Activated naive CD8-positive, alpha-beta T cell treated with anti-CD3 and anti-CD28 coated beads, Interleukin-2, amount 50 U/mL, for 24 hours (primary cell): ENCODE measurements at regions not wholly inside any gene's neighbourhood (a gene's known extent, or its start where the extent isn't known, plus 50 kb on each side); places are given as distances from the start of the nearest gene placed in this dataset.
A peak's percentile ranks its signal among the peaks of the same experiment; 100 is the strongest.

Experiments used
- ATAC-seq: fragments of 150-1000 bp; cut with Tn5 transposase; one replicate; pipeline ENCODE4 v1.10.0; 2021
- DNase-seq: peaks from one replicate; pipeline ENCODE4 v3.0.0; 2021
- H3K27ac Mint-ChIP-seq: one replicate; pipeline ENCODE4 v1.8.0; 2021; ENCODE audit warnings: mild to moderate bottlenecking, mixed read lengths
- H3K27me3 Mint-ChIP-seq: one replicate; pipeline ENCODE4 v1.8.0; 2021; ENCODE audit warnings: mixed read lengths
- H3K36me3 Mint-ChIP-seq: one replicate; pipeline ENCODE4 v1.8.0; 2021; ENCODE audit warnings: low read depth, mixed read lengths
- H3K4me1 Mint-ChIP-seq: one replicate; pipeline ENCODE4 v1.8.0; 2021; ENCODE audit warnings: mixed read lengths
- H3K4me3 Mint-ChIP-seq: one replicate; pipeline ENCODE4 v1.8.0; 2021; ENCODE audit warnings: mild to moderate bottlenecking, moderate library complexity, mixed read lengths
- H3K9me3 Mint-ChIP-seq: one replicate; pipeline ENCODE4 v1.8.0; 2021; ENCODE audit warnings: mixed read lengths

DNA sequence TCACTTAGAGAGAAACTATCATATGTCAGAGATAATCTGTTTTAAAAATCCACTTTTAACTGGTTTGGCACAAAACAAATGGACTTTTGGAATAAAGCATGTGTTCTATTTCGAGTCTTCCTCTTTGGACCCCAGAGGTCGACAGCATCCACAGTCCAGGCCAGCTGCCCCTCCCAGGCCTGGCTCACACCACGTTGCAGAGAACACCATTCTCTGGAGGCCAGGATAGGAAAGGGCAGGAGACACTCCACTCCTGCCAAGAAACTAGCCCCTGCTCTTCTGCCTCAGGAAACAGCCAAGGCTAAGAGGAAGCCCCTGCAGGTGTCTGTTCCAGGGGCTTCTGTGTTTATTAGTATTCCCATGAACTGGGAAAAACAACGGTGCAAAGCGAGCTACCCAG lies 456.6 kb upstream of the ID2 start:
- H3K36me3 Mint-ChIP-seq: peaks cover 3% of the 10 kb centered on the region
- no peak overlapping the region for H3K4me3 Mint-ChIP-seq
- H3K27ac Mint-ChIP-seq: no peak overlapping the region
- H3K4me1 Mint-ChIP-seq: peaks cover 11% of the 10 kb centered on the region
- ATAC-seq (no peak), DNase-seq (no peak)
- no peaks in the 10 kb centered on the region for H3K9me3 Mint-ChIP-seq
- H3K27me3 Mint-ChIP-seq: no peaks in the 10 kb centered on the region

DNA sequence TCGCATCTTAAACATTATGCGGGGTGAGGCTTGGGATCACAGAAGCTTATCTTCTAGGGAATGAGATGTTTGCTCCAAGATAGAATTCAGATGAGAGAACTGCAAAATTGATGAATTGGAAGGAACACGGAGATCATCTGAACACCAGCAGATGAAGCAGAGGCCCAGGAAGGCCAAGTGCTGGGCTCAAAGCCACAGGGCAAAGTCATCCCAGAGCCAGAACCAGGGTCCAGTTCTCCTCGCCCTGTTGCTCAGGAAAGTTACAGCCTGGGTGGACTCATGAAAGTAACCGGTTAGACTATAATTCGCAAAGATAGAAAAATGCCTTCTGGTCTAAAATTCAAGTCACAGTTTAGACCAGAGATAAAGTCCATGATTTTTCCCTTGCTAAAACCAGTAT lies 456.1 kb upstream of the ID2 start:
- Mint-ChIP-seq H3K9me3 (peaks cover under 1% of the 10 kb centered on the region), H3K4me1 (peaks cover 11% of the 10 kb centered on the region), H3K4me3 (no peak overlapping the region), H3K27ac (no peak overlapping the region), H3K36me3 (peaks cover 3% of the 10 kb centered on the region), H3K27me3 (no peaks in the 10 kb centered on the region)
- DNase-seq (no peak), ATAC-seq (no peak)

DNA sequence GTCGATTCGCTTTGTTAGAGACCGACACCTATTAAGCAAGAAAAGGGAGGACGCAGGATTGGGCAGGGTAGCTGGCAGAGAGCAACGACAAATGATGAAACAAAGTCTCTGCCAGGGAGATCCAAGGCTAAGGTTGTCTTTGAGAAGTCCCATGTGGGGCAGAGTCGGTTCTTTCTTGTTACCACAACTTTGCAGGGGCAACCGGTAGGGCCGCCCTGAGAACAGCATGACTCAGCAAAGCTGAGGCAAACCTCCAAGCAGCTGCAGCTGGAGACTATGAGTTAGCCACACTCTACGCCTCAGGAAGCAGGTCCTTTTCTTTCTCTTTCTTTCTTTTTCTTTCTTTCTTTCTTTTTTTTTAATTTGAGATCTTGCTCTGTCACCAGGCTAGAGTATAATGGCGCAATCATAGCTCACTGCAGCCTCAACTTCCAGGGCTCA lies 452.3 kb upstream of the ID2 start:
- peak; percentile 94 for ATAC-seq
- H3K4me3 Mint-ChIP-seq: peak overlapping the region; percentile 33

DNA sequence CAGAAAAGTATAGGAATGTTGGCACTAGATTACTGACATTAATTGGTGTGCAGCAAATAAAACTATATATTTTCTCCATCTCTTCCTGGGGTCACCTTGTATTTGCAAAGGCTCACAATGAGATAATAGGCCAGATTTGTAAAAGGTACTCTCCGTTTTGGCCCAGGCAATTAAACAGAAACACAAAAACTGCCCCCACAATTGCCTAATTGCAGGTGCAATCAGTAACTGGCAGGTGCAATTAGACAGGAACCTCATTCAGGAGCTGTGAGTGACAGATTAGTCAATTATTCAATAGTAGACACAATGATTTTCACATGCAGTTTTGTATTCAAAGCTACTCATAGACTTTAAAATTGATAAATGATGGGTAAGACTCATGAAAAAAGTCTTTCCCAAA lies 451.4 kb upstream of the ID2 start:
- peaks cover 4% of the 10 kb centered on the region for H3K9me3 Mint-ChIP-seq
- peaks cover 1% of the 10 kb centered on the region for H3K27me3 Mint-ChIP-seq
- ATAC-seq: no peak
- peaks cover 3% of the 10 kb centered on the region for H3K36me3 Mint-ChIP-seq
- no peak for DNase-seq
- H3K4me1 Mint-ChIP-seq: peaks cover 24% of the 10 kb centered on the region
- no peak overlapping the region for H3K4me3 Mint-ChIP-seq
- no peak overlapping the region for H3K27ac Mint-ChIP-seq

More for the DNA sequence above, 452.3 kb upstream of the ID2 start:
- Mint-ChIP-seq H3K27me3 (no peaks in the 10 kb centered on the region), H3K9me3 (peaks cover 4% of the 10 kb centered on the region), H3K36me3 (peaks cover 3% of the 10 kb centered on the region), H3K4me1 (peaks cover 17% of the 10 kb centered on the region), H3K27ac (peak overlapping the region; percentile 36)
- peak; percentile 46 for DNase-seq

DNA sequence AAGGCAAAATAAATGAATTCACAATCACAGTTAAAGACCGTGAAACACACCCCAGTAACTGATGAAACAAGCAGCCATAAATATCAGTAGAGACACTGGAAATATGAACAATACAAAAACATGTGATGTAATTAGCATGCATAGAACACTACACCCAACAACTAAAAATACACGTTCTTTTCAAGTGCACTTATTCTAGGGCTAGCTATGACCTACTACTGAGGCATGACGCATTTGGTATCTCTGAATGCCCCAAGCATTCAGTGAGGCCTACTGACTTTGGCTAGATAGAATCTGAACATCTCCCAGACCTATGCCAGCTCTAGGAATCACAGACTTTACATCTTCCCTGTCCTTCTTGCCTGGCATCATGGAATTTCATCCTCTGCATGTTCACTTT lies 450.0 kb upstream of the ID2 start:
- peaks cover 3% of the 10 kb centered on the region for H3K36me3 Mint-ChIP-seq
- DNase-seq (no peak), ATAC-seq (no peak)
- H3K9me3 Mint-ChIP-seq: peaks cover 4% of the 10 kb centered on the region
- H3K4me1 Mint-ChIP-seq: peaks cover 24% of the 10 kb centered on the region
- no peak overlapping the region for H3K27ac Mint-ChIP-seq
- no peak overlapping the region for H3K4me3 Mint-ChIP-seq
- peaks cover 1% of the 10 kb centered on the region for H3K27me3 Mint-ChIP-seq

DNA sequence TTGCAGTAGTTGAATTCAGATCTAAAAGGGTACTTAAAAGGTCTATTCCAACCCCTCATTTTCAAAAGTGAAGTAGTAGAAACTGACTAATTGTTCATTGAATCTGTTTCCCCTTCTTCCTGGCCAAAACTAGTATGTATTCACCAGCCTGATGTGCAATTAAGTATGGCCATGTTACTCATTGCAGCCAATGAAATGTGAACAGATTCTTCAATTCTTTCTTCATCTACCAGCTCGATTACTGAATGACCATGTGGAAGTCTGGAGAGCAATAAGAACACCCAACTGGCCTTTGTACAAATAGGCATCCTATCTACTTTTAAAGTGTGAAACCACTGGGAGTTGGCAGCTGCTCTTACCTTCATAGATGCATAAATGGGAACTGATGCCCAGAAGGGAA lies 449.0 kb upstream of the ID2 start:
- H3K4me1 Mint-ChIP-seq: peaks cover 24% of the 10 kb centered on the region
- ATAC-seq (no peak), DNase-seq (no peak)
- peaks cover 4% of the 10 kb centered on the region for H3K9me3 Mint-ChIP-seq
- no peak overlapping the region for H3K4me3 Mint-ChIP-seq
- no peak overlapping the region for H3K27ac Mint-ChIP-seq
- H3K27me3 Mint-ChIP-seq: peaks cover 4% of the 10 kb centered on the region
- H3K36me3 Mint-ChIP-seq: peaks cover 3% of the 10 kb centered on the region

DNA sequence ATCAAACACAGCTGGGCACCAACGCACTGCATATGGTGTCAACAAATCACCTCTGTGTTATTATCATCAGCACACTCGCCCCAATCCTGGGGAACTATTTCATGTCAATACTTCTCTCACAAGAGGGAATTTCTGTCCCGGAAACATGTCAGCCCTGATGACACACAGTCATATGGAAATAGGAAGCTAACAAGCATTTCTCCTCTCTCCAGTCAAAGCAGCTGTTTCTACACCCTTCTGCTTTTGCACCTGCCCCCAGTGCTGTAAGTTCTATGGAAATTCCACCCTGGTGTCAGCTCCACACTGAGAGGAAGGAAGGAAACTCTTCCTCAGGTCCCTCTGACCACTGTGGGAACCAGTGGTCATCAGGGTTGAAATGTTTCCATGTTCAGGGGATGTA lies 447.6 kb upstream of the ID2 start:
- Mint-ChIP-seq H3K36me3 (peaks cover 3% of the 10 kb centered on the region), H3K27ac (no peak overlapping the region), H3K9me3 (peaks cover 4% of the 10 kb centered on the region), H3K4me3 (no peak overlapping the region), H3K4me1 (peaks cover 30% of the 10 kb centered on the region), H3K27me3 (peaks cover 6% of the 10 kb centered on the region)
- ATAC-seq (no peak), DNase-seq (no peak)

DNA sequence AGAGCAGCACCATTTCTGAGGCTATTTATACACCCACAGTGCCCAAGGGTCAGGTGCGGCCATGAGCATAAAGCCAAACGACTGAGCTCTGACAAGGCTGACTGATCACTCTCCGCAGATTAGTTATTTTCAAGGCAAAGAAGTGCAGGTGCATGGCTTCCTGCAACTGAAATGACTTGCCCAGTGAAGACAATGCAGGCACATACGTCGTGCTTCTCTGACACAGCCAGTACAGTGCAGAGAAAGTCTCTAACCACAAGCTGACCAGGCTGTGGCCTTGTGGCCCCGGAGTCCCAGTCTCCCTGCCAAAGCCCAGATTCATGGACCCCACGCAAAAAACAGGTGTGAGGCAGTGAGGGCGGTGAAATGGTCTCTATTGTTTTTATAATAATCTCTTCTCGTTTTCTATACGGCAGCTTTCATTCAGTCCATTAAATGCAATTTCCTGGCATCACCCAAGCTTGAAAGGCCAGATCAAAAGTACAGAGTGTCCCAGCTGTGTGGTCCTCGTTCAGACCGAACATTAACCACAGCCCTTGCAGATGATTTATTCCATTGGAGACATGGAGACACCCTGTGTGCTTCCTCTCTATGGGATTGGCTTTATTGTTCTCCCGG lies 447.0 kb upstream of the ID2 start:
- H3K4me3 Mint-ChIP-seq: no peak overlapping the region
- no peak for DNase-seq
- peaks cover 8% of the 10 kb centered on the region for H3K27me3 Mint-ChIP-seq
- peaks cover 4% of the 10 kb centered on the region for H3K9me3 Mint-ChIP-seq
- H3K4me1 Mint-ChIP-seq: peaks cover 30% of the 10 kb centered on the region
- H3K36me3 Mint-ChIP-seq: no peaks in the 10 kb centered on the region
- H3K27ac Mint-ChIP-seq: no peak overlapping the region
- ATAC-seq: no peak

DNA sequence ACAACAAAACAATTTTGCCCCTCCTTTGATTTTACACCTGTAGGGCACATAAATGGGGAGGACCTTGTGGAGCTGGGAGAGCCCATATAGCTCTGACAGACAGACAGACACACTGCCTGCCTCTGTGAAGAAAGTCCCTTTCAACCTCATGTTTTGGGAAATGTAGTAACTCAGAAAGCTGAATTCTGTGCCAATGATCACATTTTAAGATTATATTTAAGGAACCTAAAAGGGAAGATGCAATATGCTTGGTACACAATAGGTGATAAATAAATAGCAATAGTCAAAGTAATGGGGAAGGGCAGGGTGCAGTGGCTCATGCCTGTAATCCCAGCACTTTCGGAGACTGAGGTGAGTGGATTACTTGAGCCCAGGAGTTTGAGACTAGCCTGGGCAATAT lies 446.4 kb upstream of the ID2 start:
- H3K4me1 Mint-ChIP-seq: peaks cover 33% of the 10 kb centered on the region
- no peak for DNase-seq
- no peak overlapping the region for H3K4me3 Mint-ChIP-seq
- H3K27me3 Mint-ChIP-seq: peaks cover 8% of the 10 kb centered on the region
- peaks cover 4% of the 10 kb centered on the region for H3K9me3 Mint-ChIP-seq
- no peak for ATAC-seq
- no peak overlapping the region for H3K27ac Mint-ChIP-seq
- H3K36me3 Mint-ChIP-seq: no peaks in the 10 kb centered on the region

DNA sequence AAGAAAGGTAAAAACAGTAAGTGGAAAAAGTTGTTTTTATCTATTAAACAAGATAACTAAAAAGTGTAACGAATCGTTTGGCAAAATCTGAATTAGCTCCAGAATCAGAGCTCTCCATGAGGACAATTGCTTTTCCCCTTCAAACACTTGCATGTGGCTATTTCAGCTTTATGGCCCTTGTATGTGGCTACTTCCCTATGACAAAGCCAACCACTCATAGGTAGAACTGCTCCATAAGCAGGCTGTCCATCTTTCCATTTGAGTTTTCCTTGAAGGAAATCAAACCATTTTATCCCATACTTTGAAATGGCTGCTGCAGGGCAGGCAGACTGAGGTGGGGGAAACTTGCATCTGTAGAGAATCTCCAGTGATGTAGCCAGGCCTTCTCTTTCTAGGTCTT lies 445.5 kb upstream of the ID2 start:
- DNase-seq (no peak), ATAC-seq (no peak)
- H3K4me3 Mint-ChIP-seq: no peak overlapping the region
- no peaks in the 10 kb centered on the region for H3K36me3 Mint-ChIP-seq
- H3K9me3 Mint-ChIP-seq: no peaks in the 10 kb centered on the region
- peaks cover 37% of the 10 kb centered on the region for H3K4me1 Mint-ChIP-seq
- H3K27me3 Mint-ChIP-seq: peaks cover 8% of the 10 kb centered on the region
- no peak overlapping the region for H3K27ac Mint-ChIP-seq

DNA sequence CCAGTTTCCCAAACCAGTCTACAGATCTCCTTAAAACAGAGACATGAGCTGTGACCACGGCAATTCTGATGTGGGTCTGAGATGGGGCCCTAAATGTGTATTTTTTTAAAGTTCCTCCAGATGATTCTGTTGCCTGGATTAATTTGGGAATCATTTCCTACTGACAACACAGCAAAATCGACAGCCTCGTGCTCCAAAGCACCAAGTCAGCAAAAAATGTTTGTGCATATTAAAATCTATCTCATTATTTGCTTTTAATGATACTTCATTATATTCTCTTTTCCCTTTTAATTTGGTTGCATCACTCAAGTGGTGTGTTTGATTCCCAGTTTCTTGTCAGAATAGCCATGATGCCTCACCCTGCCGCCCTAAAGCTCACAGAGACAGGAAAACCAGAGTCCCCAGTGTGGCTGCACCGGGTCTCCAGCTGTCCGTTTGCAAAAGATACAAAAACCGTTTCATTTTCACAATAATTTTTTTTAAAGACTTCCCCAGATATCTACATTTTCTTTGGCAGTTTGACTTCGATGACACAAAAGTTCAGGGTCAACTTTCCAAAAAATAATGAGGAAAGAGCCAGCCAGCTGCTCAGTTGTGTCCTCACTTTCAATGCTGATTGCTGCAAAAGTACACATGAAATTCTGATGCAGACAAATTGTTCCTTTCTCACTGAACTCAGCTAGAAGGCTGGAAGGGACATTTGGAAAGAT lies 443.2 kb upstream of the ID2 start:
- no peak overlapping the region for H3K4me3 Mint-ChIP-seq
- no peak for DNase-seq
- H3K4me1 Mint-ChIP-seq: peaks cover 37% of the 10 kb centered on the region
- H3K36me3 Mint-ChIP-seq: no peaks in the 10 kb centered on the region
- H3K27ac Mint-ChIP-seq: no peak overlapping the region
- H3K27me3 Mint-ChIP-seq: peaks cover 8% of the 10 kb centered on the region
- peaks cover 7% of the 10 kb centered on the region for H3K9me3 Mint-ChIP-seq
- no peak for ATAC-seq

DNA sequence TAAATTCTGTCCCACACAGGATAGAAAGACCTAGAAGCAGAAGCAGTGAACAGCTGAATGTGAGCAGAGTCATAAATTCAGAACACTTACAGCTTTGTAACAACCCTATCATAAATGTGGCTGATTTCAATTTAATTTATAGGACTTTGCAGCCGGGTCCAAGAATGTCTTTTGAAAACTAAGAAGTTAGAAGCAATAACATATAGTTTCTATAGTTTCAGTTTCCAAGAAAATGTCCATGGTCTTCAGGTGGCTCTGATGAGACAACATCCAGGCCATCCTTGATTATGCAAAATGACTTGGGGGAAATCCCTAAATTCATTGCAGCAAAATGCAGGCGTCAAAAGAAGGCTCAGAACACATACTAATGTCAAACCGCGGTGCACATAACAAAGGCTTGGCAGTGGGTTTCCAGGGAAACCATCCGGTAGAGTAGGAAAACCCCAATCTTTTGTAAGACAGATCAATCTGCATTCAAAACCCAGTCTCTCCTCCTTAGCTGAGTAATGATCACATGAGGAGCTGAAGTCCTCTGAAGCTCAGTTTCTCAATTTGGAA lies 442.2 kb upstream of the ID2 start:
- peaks cover 13% of the 10 kb centered on the region for H3K9me3 Mint-ChIP-seq
- peak; percentile 28 for DNase-seq
- H3K36me3 Mint-ChIP-seq: no peaks in the 10 kb centered on the region
- H3K4me1 Mint-ChIP-seq: peaks cover 30% of the 10 kb centered on the region
- peak; percentile 93 for ATAC-seq
- peaks cover 8% of the 10 kb centered on the region for H3K27me3 Mint-ChIP-seq
- peak overlapping the region; percentile 20 for H3K27ac Mint-ChIP-seq
- H3K4me3 Mint-ChIP-seq: no peak overlapping the region

DNA sequence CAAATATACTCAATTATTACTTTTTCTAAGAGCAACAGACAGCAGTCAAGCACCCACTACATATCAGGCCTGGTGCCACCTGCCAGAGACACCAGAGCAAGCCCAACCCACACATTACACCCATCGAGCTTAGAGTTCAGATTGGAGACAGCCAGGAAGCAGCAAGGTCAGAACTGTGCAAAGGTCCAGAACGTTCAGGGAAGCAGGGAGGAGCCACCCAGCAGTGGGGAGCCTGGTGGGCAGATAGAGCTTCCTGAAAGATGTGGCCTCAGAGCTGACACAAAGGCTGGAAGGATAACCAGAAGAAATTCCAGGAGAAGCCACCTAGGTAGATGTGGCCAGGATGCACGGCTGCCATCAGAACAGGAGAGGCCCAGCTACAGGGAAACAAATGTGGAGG lies 440.5 kb upstream of the ID2 start:
- H3K9me3 Mint-ChIP-seq: peaks cover 18% of the 10 kb centered on the region
- H3K4me1 Mint-ChIP-seq: peaks cover 24% of the 10 kb centered on the region
- no peaks in the 10 kb centered on the region for H3K36me3 Mint-ChIP-seq
- no peak for DNase-seq
- H3K27me3 Mint-ChIP-seq: peaks cover 7% of the 10 kb centered on the region
- ATAC-seq: no peak
- H3K27ac Mint-ChIP-seq: peak overlapping the region; percentile 15
- H3K4me3 Mint-ChIP-seq: no peak overlapping the region

DNA sequence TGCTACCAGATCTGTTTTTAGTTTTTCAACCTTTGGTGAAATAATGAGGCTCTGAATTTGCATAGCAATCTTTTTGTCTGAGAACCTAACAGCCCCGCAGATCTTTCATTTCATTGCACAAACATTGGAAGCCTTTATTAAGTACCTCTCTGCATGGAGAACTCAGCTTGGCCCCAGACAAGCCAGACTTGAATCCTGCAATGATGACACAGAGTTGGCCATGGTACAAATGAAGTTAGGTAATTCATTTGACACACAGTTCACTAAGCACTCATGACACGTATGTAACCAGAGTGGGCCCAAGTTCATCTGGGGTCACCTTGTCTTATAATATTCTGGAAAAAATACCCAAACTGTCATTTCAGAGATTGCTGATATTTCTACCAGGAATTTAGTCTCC lies 439.1 kb upstream of the ID2 start:
- H3K27ac Mint-ChIP-seq: no peak overlapping the region
- H3K4me1 Mint-ChIP-seq: peaks cover 24% of the 10 kb centered on the region
- peaks cover 23% of the 10 kb centered on the region for H3K9me3 Mint-ChIP-seq
- DNase-seq (no peak), ATAC-seq (no peak)
- no peak overlapping the region for H3K4me3 Mint-ChIP-seq
- peaks cover 3% of the 10 kb centered on the region for H3K36me3 Mint-ChIP-seq
- peaks cover 4% of the 10 kb centered on the region for H3K27me3 Mint-ChIP-seq

DNA sequence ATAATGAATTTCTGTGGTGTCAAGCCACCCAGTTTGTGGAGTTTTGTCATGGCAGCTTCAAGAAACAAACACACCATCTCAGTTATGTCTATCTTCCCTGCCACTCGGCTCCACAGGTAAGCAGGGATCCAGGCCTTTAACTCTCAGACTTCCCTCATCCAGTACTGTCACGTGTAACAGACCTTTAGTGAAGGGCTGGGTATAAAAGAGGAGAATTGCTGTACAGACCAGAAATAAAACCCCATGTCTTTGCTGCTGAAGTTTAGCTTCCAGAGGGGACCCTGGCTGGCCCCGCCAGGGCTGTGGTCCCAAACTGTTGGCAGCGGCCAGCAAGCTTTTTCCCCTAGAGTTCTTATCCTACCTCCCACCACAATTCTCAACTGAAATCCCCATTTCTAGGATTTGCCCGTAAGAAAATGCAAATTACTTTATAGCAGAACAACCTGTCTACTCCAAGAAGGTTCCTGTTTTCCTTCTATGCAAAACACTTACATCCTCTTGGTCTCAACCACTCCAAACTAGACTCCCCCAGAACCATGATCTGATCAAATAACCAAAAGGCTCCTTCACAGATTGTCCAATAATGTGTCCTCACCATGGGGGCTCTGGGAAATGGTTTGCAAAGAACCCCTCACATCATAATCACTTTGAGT lies 438.0 kb upstream of the ID2 start:
- peaks cover 4% of the 10 kb centered on the region for H3K27me3 Mint-ChIP-seq
- peaks cover 23% of the 10 kb centered on the region for H3K9me3 Mint-ChIP-seq
- peaks cover 3% of the 10 kb centered on the region for H3K36me3 Mint-ChIP-seq
- H3K4me3 Mint-ChIP-seq: no peak overlapping the region
- H3K4me1 Mint-ChIP-seq: peaks cover 24% of the 10 kb centered on the region
- H3K27ac Mint-ChIP-seq: no peak overlapping the region
- no peak for DNase-seq
- no peak for ATAC-seq
